NCI-H82 (cell line): ENCODE measurements at regions not wholly inside any gene's neighbourhood (a gene's known extent, or its start where the extent isn't known, plus 50 kb on each side); places are given as distances from the start of the nearest gene placed in this dataset.

Experiments
- DNase-seq: peaks from one replicate; lab custom pipeline; 2025; lab: John Stamatoyannopoulos, UW

DNA sequence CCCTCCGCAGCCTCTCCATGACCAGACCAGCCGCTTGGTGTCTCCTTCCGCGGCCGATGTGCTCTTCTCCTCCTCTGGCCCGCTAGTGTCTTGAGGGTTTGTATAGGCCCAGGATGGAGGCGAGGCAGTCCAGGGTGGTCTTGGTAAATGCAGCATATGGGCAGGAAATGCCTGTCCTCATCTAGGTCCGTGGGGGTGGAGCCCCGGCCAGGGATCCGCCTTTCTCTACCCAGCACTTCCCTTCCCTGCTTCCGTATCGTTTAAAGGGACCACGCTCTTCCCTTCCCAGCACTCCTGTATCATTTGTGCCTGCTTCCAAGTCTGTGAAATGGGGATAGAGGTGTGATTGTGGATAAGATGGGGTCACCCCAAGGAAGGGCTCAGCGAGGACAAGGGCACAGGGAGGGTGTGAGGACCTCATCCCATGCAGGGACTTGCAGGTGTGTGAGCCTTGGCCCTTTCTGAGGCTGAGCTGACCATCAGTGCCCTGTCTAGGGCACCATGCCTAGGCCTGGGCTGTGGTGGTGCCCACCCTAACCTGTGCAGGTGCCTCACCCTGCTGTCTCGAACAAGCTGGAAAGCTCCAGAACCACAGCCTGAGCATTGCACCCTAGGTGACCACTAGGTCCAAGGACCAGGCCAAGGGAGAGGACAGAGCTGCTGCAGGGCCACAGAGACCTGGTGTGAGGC, 326.8 kb upstream of the RTL1 start:
- no peak for DNase-seq

DNA sequence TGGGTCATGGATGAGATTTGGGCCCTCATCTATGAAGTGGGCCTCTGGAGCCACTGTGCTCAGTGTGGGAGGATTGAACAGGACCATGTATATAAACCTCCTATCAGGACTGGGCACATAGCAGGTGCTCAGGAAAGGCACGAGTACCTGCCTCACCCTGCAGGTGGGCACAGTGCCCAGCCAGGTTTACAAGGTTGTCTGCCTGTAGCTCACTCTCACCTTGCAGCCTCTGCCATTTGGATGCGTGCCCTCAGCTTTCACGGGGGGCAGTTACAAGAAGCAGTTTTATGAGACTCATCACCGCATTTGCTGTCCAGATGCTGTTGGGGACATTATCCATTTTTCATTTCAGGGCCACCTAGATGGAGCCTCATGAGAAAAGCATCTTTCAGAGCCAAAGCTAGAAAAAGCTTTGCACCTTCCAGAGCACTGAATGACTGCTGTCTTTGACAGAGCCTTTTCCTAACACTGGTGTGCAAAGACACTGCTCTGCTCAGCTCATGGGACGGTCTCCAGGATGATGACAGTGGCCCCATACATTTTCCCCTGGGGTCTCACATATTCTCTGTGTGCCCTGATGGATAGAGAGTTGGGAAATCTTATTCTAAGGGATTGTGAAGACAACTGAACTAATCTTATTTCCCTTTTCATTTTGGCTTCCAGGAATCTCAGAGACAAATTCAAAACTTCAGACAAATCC, 327.5 kb upstream of the RTL1 start:
- no peak for DNase-seq

DNA sequence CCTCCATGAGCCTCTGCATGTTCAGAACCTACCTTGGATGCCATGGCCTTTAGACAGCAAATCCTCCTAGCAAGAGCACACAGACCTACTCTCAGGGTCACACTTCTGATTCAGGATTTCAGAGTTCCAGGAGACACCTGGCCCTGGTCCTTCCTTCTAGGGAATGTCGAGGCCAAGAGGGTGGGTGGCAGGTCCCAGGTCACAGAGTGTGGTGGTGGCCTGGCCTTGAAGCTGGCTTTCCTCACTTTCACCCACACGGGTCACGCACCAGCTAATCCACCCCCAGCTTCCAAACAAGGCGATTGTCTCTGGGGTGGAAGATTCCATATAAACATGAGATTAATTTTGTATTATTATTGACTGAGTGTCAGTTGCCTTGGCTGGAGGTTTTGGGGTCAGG, 328.3 kb upstream of the RTL1 start:
- no peak for DNase-seq

DNA sequence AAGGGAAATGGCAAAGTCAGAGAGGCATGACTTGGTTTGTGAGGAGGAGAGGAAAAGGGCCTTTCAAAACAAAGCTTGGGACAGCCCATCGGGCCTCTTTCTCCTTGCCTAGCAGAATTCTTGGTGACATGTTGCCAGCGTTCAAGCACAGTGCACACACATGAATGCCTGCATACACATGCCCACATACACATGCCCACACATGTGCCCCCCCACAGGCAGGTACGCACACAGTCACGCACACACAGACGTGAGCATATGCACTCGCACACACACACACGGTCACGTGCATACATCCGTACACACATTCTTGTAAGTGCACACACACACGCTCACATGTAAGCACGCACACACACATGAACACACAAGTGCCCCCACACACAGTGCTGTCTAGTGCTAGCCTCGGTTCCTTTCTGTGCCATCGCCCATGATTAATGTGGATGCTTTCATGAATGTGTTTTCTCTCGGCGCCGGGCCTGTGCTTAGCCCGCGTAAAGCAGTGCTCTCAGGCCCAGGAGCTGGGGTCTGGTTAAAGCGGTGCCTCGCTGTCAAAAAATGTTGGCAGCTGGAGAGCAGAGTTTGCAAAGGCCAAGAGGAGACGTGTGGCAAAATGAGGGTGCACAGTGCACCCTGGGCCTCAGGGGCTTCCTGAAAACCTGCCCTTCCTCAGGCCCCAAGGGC, 328.8 kb upstream of the DIO3 start:
- no peak for DNase-seq

DNA sequence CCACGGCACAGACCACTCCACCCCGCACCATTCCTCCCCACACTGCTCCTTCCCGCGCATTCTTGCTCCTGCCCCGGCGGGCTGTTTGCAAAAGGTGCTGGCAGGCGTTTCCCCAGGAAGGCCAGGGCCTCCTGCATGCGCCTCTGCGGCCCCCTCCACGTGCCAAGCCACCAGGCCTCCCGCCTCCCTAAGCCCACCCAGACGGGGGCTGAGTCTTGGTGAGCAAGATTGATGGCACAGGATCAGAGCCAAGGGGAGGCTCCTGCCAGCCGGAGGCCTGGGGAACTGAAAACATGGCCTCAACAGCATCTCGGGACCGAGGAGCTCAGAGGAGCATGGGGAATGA, 328.3 kb upstream of the DIO3 start:
- no peak for DNase-seq

DNA sequence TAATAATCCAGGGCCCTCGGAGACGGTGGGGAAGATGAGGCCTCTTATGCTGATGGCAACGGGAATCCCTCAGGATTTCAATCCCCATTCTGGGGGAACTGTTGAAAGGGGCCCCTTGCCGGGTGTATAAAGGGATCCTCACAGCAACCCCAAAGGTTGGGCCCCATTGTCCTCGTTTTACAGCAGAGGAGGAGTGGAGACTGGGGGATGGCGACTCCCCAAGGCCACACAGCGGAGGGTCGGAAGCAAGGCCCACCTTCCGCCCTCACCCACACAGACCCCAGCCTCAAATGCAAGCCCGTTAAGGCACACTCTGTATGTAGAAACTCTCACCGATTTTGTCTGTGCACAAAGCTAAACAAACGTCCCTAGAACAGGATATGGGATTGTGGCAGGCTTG, 327.9 kb upstream of the DIO3 start:
- no peak for DNase-seq

DNA sequence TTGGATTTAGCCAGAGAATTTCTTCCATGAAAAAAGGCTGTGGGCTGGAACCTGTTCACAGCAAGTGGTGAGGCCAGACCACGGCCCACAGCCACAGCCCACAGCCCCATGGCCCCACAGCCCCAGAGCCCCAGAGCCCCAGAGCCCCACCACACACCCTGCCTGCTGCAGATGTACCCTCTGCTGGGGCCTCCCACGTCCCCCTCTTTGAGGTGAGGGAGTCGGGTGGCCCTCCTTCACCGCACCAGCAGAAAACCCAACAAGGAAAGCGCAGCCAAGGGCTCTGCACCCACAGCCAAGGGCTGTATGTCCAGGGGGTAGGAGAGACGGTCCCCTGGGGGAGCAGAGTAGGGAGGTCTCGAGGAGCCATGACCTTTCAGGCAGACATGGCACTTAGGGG, 327.5 kb upstream of the DIO3 start:
- no peak for DNase-seq

DNA sequence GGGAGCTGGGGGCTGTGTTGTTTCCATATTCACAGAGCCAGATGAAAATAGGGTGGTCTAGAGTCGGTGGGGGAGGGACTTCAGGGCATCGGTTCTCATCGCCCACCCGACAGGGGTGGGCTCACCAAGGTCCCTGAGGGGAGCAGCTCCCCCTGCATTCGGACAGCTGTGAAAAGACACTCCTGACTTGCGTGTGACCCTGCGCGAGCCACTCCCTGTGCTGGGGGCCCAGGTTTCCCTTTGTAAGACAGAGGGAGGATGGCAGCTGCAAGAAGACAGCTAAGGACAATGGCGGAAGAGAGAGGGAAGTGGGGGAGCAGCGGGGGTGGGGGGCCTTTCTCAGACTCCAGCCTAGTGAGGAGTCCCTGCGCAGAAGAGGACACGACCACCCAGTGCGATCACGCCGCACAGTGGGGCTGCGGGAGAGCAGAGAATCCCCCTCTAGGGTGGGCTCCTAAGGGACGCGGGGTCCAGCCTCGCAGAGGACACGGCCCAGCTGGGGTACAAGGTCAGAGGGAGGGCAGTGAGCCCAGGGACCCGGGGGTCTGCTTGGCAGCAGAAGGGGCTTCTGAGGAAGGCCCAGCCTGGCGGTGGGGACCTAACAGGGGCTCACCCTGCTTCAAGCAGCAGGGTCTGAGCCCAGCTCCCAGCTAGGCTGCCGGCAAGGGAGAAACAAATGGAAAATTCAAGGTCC, 326.9 kb upstream of the DIO3 start:
- no peak for DNase-seq

DNA sequence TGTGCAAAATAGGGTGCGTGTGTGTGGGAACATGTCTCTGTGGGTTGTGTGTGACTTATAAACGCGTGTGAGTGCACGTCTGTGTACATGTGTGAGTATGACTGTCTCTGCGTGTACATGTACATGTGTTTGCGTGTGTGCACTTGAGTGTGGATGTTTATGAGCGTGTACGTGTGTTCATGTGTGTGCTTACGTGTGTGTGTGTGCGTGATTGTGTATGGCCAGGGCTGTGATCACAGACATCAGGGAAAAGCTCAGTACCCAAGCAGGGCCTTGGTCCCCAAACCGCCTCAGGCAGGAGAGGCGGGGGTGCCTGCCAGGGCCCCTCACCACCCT, 326.3 kb upstream of the DIO3 start:
- DNase-seq = no peak

DNA sequence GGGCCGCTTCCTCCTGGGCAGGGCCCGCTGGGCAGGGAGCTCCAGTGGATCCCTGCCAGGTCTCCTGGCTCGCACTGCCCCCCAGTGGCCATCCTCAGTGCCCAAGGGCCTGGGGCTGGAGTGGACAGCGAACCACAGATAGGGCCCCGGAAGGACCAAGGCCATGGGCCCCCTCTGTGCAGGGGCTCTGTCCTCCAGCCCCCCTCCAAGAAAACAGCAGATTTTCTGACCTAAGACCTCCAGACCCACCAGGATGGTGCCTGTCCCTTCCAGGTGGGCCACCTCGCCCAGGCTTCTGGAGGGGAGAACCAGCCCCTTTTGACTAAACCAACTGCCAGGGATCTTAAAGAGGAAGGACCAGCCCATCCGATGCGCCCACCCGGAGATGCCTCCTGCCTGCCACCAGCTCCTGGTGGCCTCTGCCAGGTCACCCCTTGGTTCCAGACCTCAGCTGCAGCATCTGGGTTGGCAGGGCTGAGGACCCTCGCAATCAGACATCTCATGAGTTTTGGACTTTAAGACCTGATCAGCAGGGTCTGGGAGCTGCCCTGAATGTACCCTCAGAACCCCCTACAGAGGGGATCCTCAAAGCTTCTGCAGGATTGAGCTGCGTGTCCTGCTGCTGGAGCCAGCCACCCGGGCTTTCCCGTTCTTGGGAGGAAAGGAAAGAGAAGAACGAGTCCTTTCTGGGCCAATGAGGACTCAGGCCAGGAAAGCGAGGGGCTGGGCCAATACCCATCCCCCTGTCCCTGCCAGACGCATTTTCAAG, 325.8 kb upstream of the DIO3 start:
- DNase-seq = peak; percentile 61

DNA sequence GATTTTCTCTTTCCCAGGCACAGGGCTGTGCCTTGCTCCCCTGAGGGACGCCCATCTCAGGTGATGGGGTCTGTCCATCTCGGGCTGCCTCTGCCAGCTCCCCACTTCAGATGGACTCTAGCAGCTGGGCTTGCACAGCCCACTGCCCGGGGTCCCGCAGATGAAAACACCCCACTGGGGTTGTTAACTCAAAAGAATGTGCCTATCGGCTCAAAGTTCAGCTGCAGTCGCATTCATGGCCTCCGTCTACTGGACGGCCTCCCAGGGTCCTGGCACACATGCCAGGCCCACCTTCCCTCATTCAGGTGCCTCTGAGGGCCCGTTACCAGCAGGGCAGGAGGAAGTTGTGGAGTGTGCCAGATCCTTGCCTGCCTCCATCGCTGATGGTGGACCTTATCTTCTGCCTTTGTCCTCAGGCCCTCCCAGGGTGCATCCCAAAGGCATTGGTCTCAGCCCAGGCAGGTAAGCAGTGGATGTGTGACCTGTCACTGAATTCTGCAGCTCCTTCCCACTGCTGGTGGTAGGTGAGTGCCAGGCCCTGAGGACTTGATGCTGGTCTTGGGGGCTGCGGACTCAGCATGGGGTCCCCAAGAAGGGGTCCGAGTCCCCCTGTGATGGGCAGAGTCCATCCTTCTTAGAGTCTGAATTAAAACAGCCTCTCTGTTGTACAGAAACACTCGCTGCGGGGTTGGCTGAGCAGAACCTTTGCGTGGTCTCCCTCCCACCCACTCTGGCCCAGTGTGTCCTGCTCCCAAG, 324.6 kb upstream of the DIO3 start:
- no peak for DNase-seq

DNA sequence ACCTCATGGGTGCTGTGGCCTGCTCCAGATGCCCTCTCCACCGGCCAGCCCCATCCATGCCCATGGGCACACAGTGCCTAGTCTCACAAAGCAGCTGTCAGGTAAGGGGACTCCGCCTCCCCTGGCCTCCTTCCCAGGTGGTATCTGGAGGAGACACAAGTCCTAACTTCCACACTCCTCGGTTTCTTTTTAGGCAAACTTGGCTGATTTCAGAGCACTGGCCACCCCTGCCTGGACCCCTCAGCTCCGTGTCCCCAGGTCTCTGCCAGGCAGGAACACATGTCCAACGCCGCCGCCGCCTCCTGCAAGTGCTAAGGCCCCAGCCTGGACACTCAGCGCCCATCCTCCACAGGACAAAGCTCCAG, 324.1 kb upstream of the DIO3 start:
- no peak for DNase-seq

DNA sequence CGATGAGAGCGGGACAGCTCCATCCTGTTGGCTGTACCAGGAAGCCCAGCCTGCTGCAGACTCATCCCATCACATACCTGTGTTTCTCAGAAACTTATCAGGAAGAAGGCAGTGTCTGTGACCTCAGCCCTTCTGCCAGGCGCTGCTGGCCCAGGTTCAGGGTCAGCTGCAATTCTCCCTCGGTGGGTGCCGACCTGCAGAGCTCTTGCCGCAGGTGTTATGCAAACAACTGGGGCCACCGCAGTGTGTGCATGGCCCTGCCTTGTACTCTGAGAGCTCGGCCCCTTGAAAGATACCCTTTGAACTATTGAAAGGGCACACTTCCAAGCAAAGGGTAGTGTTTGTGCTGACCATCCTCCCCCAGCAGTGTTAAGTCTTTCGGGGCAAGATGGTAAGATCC, 322.2 kb upstream of the DIO3 start:
- DNase-seq = no peak

DNA sequence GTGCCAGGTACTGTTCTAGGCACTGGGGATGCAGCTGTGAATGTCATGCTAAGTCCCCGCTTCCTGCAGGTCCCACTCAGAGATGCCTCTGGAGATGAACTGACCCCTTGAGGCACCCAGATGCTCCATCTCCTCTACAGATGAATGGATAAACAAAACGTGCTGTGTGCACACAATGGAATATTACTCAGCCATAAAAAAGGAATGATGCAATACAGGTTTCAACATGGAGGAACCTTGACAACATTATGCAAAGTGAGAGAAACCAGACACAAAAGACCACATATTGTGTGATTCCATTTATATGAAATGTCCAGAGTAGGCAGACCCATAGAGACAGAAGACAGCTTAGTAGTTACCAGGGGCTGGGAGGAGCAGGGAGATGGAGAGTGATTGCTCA, 320.1 kb upstream of the DIO3 start:
- DNase-seq = no peak

DNA sequence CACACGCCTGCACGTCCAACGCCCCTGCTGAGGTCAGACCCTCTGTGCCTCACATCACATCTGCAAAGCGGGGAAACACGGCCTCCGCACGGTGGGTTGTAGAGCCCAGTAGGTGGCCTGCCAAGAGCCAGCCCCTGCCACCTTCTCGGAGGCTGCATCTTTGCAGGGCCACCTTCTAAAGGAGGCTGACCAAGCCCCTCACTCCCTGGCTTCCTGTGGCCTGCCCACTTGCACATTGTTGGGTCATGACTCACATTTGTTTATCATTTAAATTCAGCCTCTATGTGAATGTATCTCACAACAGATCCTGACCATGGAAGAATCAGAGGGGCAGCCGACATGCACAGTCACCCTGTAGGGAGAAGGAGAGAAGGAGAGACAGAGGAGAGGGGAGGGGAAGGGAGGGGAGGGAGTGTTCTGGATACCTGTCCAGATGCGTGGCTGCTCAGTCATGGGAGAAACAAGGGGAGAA, 319.5 kb upstream of the DIO3 start:
- no peak for DNase-seq

DNA sequence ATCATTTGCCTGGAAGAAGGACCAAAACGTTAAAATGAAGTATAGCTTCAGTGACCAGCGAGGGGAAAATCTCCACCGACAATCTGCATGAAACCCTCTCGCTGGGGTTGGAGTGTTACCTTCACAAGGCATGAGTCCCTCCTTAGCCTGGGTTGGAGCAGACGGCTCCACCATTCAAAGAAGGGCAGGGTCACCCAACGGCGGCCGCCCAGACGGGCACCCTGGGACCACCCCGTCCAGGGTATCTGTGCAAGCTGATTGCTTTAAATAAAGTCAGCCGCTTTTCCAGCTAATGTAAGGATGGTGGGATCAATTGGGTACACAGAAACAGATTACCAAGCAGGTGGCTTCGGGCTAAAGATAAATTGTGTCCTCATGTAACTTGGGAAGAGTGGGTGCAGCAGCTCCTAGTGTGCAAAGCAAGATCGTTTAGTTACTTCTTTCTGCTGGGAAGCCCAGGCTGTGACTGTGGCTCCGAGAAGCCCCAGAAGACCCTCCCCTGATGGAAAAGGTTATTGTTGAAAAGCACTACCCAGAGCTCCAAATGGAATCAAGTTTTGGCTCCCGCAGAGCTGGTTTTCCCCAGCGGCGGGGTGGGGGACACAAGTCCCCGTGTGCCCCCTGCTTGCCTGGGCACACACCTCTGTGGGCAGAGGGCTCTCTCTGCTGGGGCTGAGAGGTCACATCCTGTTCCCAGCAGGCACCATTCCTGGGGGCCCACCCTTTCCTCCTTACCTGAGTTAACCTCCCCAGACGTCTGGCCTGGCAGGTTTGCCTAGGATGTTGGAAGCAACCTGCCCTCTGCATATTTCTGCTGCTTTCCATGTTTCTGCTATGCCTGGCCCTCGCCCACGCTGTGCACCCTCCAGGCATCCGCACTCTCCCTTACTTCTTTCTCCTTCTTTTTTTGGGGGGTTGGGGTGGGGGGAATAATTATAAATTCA, 318.6 kb upstream of the DIO3 start:
- DNase-seq = peak; percentile 3

DNA sequence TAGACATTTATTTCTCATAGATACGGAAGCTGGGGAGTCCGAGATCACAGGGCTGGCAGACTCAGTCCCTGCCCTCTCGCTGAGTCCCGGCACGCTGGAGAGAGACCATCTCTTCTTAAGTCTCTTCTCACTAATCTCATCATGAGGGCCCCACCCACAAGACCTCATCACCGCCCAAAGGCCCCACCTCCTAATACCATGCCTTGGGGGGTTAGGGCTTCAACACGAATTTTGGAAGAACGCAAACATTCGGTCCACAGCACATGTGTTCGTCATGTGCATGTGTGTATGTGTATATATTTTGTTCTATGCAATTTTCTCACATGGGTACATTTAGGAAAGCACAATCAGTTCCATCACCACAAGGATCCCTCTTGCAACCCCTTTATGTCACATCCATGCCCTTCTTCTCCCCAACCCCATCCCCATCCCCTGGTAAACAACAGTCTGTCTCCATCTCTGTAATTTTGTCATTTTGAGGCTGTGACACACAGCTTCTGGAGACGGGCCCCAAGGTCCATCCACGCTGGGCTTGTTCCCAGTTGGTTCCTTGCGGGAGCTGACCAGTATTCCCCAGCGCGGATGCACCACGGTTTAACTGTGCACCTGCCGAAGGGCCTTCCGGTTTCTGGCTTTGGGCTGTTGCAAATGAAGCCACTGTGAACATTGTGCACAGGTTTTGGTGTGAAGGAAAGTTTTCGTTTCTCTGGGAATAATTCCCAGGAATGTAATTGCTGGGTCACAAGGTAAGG, 317.5 kb upstream of the DIO3 start:
- DNase-seq = no peak

DNA sequence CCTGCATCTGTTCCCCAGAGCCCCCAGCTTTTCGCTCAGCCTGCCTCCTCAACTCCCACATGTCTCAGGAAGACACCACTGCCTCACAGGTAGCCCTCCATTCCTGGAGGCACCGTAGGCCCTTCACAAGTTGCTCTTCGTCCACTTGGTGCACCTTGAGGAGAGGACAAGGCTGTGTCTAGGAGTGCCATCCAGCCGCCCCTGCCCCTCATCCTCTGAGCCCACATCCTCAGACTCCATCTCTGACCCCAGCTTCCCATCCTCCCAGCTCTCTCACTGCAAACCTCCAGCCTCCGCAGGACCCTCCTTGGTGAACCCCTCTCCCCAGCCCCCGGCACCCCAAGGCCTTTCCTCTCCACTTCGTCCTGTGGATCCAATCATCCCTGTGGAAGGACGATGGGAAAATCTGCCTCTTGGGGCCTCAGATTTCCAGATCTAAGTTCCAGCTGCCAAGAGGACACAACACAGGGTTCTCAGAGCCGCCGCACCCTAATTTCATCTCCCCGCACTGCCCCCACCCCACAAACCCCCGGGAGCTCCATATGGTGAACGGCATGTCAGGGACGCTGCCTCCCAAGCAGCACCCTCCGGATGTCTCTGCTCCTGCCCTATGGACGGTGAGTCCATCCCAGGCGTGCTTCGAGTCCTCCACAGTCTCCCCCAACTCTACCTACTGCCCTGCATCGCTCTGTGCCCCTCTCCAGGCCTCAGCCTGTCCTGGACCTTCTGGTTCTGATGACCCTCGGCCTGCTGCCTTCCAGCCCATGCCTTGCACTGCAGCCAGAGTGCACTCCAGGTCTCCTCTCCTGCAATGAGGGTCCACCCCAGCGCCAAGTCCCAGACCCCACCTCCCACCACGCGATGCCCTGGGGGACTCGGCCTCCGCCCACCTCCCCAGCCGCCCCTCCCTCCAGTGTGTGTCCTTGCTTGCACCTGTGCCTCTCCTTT, 314.1 kb upstream of the DIO3 start:
- no peak for DNase-seq
